Liver (tissue), 8 donors: ENCODE measurements at regions not wholly inside any gene's neighbourhood (a gene's known extent, or its start where the extent isn't known, plus 50 kb on each side); places are given as distances from the start of the nearest gene placed in this dataset.

Source experiments
- DNase-seq: peaks from one replicate; pipeline ENCODE4 v3.0.0-alpha.2; 2017; ENCODE audit warnings: low spot score
- H3K27ac ChIP-seq, 2 donors: one replicate each; pipeline ENCODE4 v1.7.0; 2013; ENCODE audit warnings: inconsistent platforms in 2 of 2, low read length in 2 of 2, control low read depth in 1 of 2, low read depth in 1 of 2, mild to moderate bottlenecking in 1 of 2
- H3K27me3 ChIP-seq, 4 donors: one replicate each; pipeline versions ENCODE4 v1.6.1 to v1.7.0; 2013; ENCODE audit warnings: low read length in 3 of 4, inconsistent platforms in 1 of 4, mild to moderate bottlenecking in 1 of 4, moderate library complexity in 1 of 4; ENCODE audit not compliant: control insufficient read depth in 4 of 4, insufficient read depth in 4 of 4
- H3K36me3 ChIP-seq, 4 donors: one replicate each; pipeline versions ENCODE4 v1.6.1 to v1.7.0; 2013; ENCODE audit warnings: low read length in 3 of 4, mild to moderate bottlenecking in 3 of 4, low read depth in 1 of 4, moderate library complexity in 1 of 4; ENCODE audit not compliant: control insufficient read depth in 4 of 4, insufficient read depth in 3 of 4
- H3K4me1 ChIP-seq, 4 donors: one replicate each; pipeline versions ENCODE4 v1.6.1 to v1.7.0; 2013; ENCODE audit warnings: low read length in 3 of 4, mild to moderate bottlenecking in 3 of 4, moderate library complexity in 1 of 4; ENCODE audit not compliant: control insufficient read depth in 4 of 4, insufficient read depth in 4 of 4
- H3K4me3 ChIP-seq, 3 donors: one replicate each; pipeline versions ENCODE4 v1.6.1 to v1.7.0; 2013; ENCODE audit warnings: low read length in 3 of 3, control low read depth in 1 of 3, low read depth in 1 of 3, mild to moderate bottlenecking in 1 of 3
- H3K9ac ChIP-seq, 2 donors: one replicate each; pipeline ENCODE4 v1.7.0; 2013; ENCODE audit warnings: low read length in 2 of 2, mild to moderate bottlenecking in 2 of 2, moderate library complexity in 2 of 2, control low read depth in 1 of 2, low read depth in 1 of 2
- H3K9me3 ChIP-seq, 4 donors: one replicate each; pipeline versions ENCODE4 v1.6.1 to v1.7.0; 2013; ENCODE audit warnings: low read length in 3 of 4; ENCODE audit not compliant: control insufficient read depth in 4 of 4
- ATF3 ChIP-seq: IDR thresholded peaks from 2 replicates; pipeline ENCODE4 v1.6.1; 2016; ENCODE audit warnings: antibody characterized with exemption
- CTCF ChIP-seq: fragments of 150-350 bp; IDR thresholded peaks from 2 replicates; pipeline ENCODE4 v1.5.1; 2017; ENCODE audit warnings: improper control_type of control experiment, low read depth, low read length; ENCODE audit not compliant: missing input control
- EGR1 ChIP-seq, 2 donors: IDR thresholded peaks; 2 replicates each; pipeline ENCODE4 v1.6.1; 2016 to 2018; ENCODE audit warnings: antibody characterized with exemption in 2 of 2, low read depth in 2 of 2
- FOXA1 ChIP-seq: IDR thresholded peaks from 2 replicates; pipeline ENCODE4 v1.6.1; 2016; ENCODE audit warnings: antibody characterized with exemption
- FOXA2 ChIP-seq: IDR thresholded peaks from 2 replicates; pipeline ENCODE4 v1.6.1; 2016; ENCODE audit warnings: antibody characterized with exemption
- GABPA ChIP-seq, 2 donors: IDR thresholded peaks in 1 of 2; conservative IDR thresholded peaks in 1 of 2; 2 replicates each; pipeline ENCODE4 v1.6.1; 2016; ENCODE audit warnings: antibody characterized with exemption in 2 of 2, mild to moderate bottlenecking in 1 of 2, moderate library complexity in 1 of 2
- HNF4A ChIP-seq, 2 donors: conservative IDR thresholded peaks; 2 replicates each; pipeline ENCODE4 v1.6.1; 2016; ENCODE audit warnings: antibody characterized with exemption in 2 of 2, mild to moderate bottlenecking in 2 of 2
- HNF4G ChIP-seq: IDR thresholded peaks from 2 replicates; pipeline ENCODE4 v1.6.1; 2016; ENCODE audit warnings: antibody characterized with exemption
- JUND ChIP-seq, 2 donors: IDR thresholded peaks; 2 replicates each; pipeline ENCODE4 v1.6.1; 2016; ENCODE audit warnings: antibody characterized with exemption in 2 of 2
- MAX ChIP-seq: IDR thresholded peaks from 2 replicates; pipeline ENCODE4 v1.6.1; 2016; ENCODE audit warnings: antibody characterized with exemption
- NR2F2 ChIP-seq: IDR thresholded peaks from 2 replicates; pipeline ENCODE4 v1.6.1; 2016; ENCODE audit warnings: antibody characterized with exemption
- REST ChIP-seq: IDR thresholded peaks from 2 replicates; pipeline ENCODE4 v1.6.1; 2016; ENCODE audit warnings: antibody characterized with exemption, mild to moderate bottlenecking
- RXRA ChIP-seq, 2 donors: IDR thresholded peaks; 2 replicates each; pipeline ENCODE4 v1.6.1; 2017 to 2018; ENCODE audit warnings: antibody characterized with exemption in 2 of 2, mild to moderate bottlenecking in 1 of 2
- SP1 ChIP-seq: IDR thresholded peaks from 2 replicates; pipeline ENCODE4 v1.6.1; 2018; ENCODE audit warnings: antibody characterized with exemption, mild to moderate bottlenecking
- TAF1 ChIP-seq: conservative IDR thresholded peaks from 2 replicates; pipeline ENCODE4 v1.6.1; 2016; ENCODE audit warnings: antibody characterized with exemption, mild to moderate bottlenecking
- YY1 ChIP-seq: IDR thresholded peaks from 2 replicates; pipeline ENCODE4 v1.6.1; 2016; ENCODE audit warnings: antibody characterized with exemption, mild to moderate bottlenecking
- ZBTB33 ChIP-seq: IDR thresholded peaks from 2 replicates; pipeline ENCODE4 v1.6.1; 2016; ENCODE audit warnings: antibody characterized with exemption
- WGBS: extraction: QIAGEN DNeasy Blood & Tissue Kit; methylation state at CpG from one replicate; pipeline ENCODE4 v1.1.7; 2013; 5-methylcytosine and 5-hydroxymethylcytosine counted together
- donor health status: healthy.
- donor health status: healthy.
- donor health status: healthy.
- donor health status: healthy.
- donor health status: healthy.

- H3K27ac ChIP-seq = no peak overlapping the region
- WGBS = 96% methylated on average over 1 of the region's 1 CpG
- H3K4me1 ChIP-seq = peaks cover 0 to 14% (median 7%) of the 10 kb centered on the region in 4 donors
- no peaks in the 10 kb centered on the region for H3K36me3 ChIP-seq
- H3K4me3 ChIP-seq = no peak overlapping the region
- TF ChIP-seq MAX = no peak
- no peak for TF ChIP-seq CTCF
- no peak for TF ChIP-seq GABPA (IDR thresholded peaks at IDR 0.05 in 1 of 2, conservative IDR thresholded peaks at IDR 0.05 in 1 of 2)
- TF ChIP-seq HNF4A (conservative IDR thresholded peaks at IDR 0.05) = no peak
- TF ChIP-seq FOXA1 = no peak
- no peak for TF ChIP-seq JUND (IDR thresholded peaks at IDR 0.05)
- TF ChIP-seq NR2F2 = no peak
- no peak for TF ChIP-seq ATF3
- H3K9me3 ChIP-seq = no peaks in the 10 kb centered on the region
- DNase-seq = no peak
- H3K9ac ChIP-seq = no peak overlapping the region
- H3K27me3 ChIP-seq = no peaks in the 10 kb centered on the region
Observed at GRCh38 chr20:40579701-40580100, 109.3 kb downstream of the MAFB start.

- DNase-seq = no peak
- TF ChIP-seq TAF1 (no peak), EGR1 (IDR thresholded peaks at IDR 0.05; ENCODE audit: low read depth in 2 of 2) (no peak), RXRA (IDR thresholded peaks at IDR 0.05) (no peak), YY1 (no peak), REST (no peak), MAX (no peak), GABPA (IDR thresholded peaks at IDR 0.05 in 1 of 2, conservative IDR thresholded peaks at IDR 0.05 in 1 of 2) (no peak), ZBTB33 (no peak), HNF4A (conservative IDR thresholded peaks at IDR 0.05) (no peak), FOXA1 (no peak), HNF4G (no peak), ATF3 (no peak), SP1 (no peak), FOXA2 (no peak), JUND (IDR thresholded peaks at IDR 0.05) (no peak)
- Histone ChIP-seq H3K27me3 (no peaks in the 10 kb centered on the region), H3K27ac (no peak overlapping the region), H3K4me1 (peaks cover 0 to 14% (median 7%) of the 10 kb centered on the region in 4 donors), H3K9me3 (no peaks in the 10 kb centered on the region), H3K4me3 (no peak overlapping the region), H3K36me3 (no peaks in the 10 kb centered on the region), H3K9ac (no peak overlapping the region)
- 78% methylated on average over 4 of the region's 4 CpGs for WGBS
Observed at GRCh38 chr20:40578961-40579360, 110.1 kb downstream of the MAFB start.
